Thyroid gland (tissue), 4 donors: ENCODE measurements at regions not wholly inside any gene's neighbourhood (a gene's known extent, or its start where the extent isn't known, plus 50 kb on each side); places are given as distances from the start of the nearest gene placed in this dataset.

Experiments used
- DNase-seq, 2 donors: peaks; one replicate each; pipeline ENCODE4 v3.0.0-alpha.2; 2019
- H3K27ac ChIP-seq, 3 donors: fragments of 200-600 bp; sonication (generic); 1 replicate in 2 of 3; 2 replicates in 1 of 3; pipeline ENCODE4 v1.5.1; 2016 to 2019; ENCODE audit warnings: mild to moderate bottlenecking in 1 of 3, moderate library complexity in 1 of 3
- H3K27me3 ChIP-seq: fragments of 200-600 bp; sonication (generic); one replicate; pipeline ENCODE4 v1.5.1; 2019
- H3K36me3 ChIP-seq, 2 donors: fragments of 200-600 bp; sonication (generic); one replicate each; pipeline ENCODE4 v1.5.1; 2016 to 2019
- H3K4me1 ChIP-seq, 2 donors: fragments of 200-600 bp; sonication (generic); one replicate each; pipeline ENCODE4 v1.5.1; 2017 to 2019
- H3K4me3 ChIP-seq, 3 donors: fragments of 200-600 bp; sonication (generic); replicated peaks in 1 of 3; 1 replicate in 2 of 3; 2 replicates in 1 of 3; pipeline ENCODE4 v1.5.1; 2016; ENCODE audit warnings: mild to moderate bottlenecking in 1 of 3
- H3K9me3 ChIP-seq: fragments of 200-600 bp; sonication (generic); one replicate; pipeline ENCODE4 v1.5.1; 2017
- CTCF ChIP-seq, 6 experiments: fragments of 200-600 bp in 3 of 6; fragments of 450-650 bp in 3 of 6; sonication (generic) in 3 of 6; IDR thresholded peaks; one replicate each; pipeline ENCODE4 v1.5.1; 2016 to 2019; ENCODE audit warnings: antibody characterized with exemption in 6 of 6, mild to moderate bottlenecking in 2 of 6, inconsistent platforms in 1 of 6, moderate library complexity in 1 of 6
- POLR2A ChIP-seq, 2 donors: fragments of 450-650 bp; IDR thresholded peaks; one replicate each; pipeline ENCODE4 v1.6.1; 2017; ENCODE audit warnings: antibody characterized with exemption in 2 of 2, mild to moderate bottlenecking in 2 of 2, moderate library complexity in 1 of 2
- WGBS, 2 donors: methylation state at CpG; one replicate each; pipeline ENCODE4 v1.1.5; 2017; 5-methylcytosine and 5-hydroxymethylcytosine counted together
- intact Hi-C: fragments of 100-400 bp; cut with DNase I; formaldehyde crosslinking; loops from one replicate; pipeline ENCODE4 v1.15.1; 2023

- H3K27me3 ChIP-seq, result no peaks in the 10 kb centered on the region
- no peaks in the 10 kb centered on the region for H3K9me3 ChIP-seq
- TF ChIP-seq CTCF (IDR thresholded peaks at IDR 0.05), result no peak
- no peak for TF ChIP-seq POLR2A (IDR thresholded peaks at IDR 0.05)
- H3K27ac ChIP-seq, result no peak overlapping the region
- H3K36me3 ChIP-seq, result no peaks in the 10 kb centered on the region
- no peaks in the 10 kb centered on the region for H3K4me1 ChIP-seq
- 69% methylated on average over 9 of the region's 9 CpGs for WGBS, 2 donors
- H3K4me3 ChIP-seq, result no peak overlapping the region
- no peak for DNase-seq
- intact Hi-C loops, result no loop called here
These were observed 1161.1 kb downstream of the BRD1 start for GRCh38 chr22:48666620-48667019.

- TF ChIP-seq POLR2A (IDR thresholded peaks at IDR 0.05) (no peak), CTCF (IDR thresholded peaks at IDR 0.05) (no peak)
- no peaks in the 10 kb centered on the region for H3K27me3 ChIP-seq
- 87 to 88% methylated on average over 22 of the region's 22 CpGs for WGBS, 2 donors
- intact Hi-C loops, result no loop called here
- DNase-seq, result no peak
- no peak overlapping the region for H3K4me3 ChIP-seq
- no peaks in the 10 kb centered on the region for H3K9me3 ChIP-seq
- no peaks in the 10 kb centered on the region for H3K4me1 ChIP-seq
- H3K36me3 ChIP-seq, result no peaks in the 10 kb centered on the region
- no peak overlapping the region for H3K27ac ChIP-seq
These were observed 1162.2 kb downstream of the BRD1 start for GRCh38 chr22:48665311-48665995.

GRCh38 chr22:48664586-48664985, 1163.1 kb downstream of the BRD1 start:
- 94 to 95% methylated on average over 13 of the region's 13 CpGs for WGBS, 2 donors
- intact Hi-C loops, result no loop called here
- TF ChIP-seq POLR2A (IDR thresholded peaks at IDR 0.05) (no peak), CTCF (IDR thresholded peaks at IDR 0.05) (no peak)

GRCh38 chr22:48663297-48663696, 1164.4 kb downstream of the BRD1 start:
- no peak for DNase-seq
- no peaks in the 10 kb centered on the region for H3K9me3 ChIP-seq
- H3K36me3 ChIP-seq, result no peaks in the 10 kb centered on the region
- no peak for TF ChIP-seq CTCF (IDR thresholded peaks at IDR 0.05)
- TF ChIP-seq POLR2A (IDR thresholded peaks at IDR 0.05), result no peak
- H3K27ac ChIP-seq, result no peak overlapping the region
- intact Hi-C loops, result no loop called here
- H3K4me1 ChIP-seq, result no peaks in the 10 kb centered on the region
- 59 to 69% methylated on average over 1 to 5 of the region's 5 CpGs for WGBS, 2 donors
- no peak overlapping the region for H3K4me3 ChIP-seq
- H3K27me3 ChIP-seq, result no peaks in the 10 kb centered on the region

More at GRCh38 chr22:48664586-48664985, 1163.1 kb downstream of the BRD1 start:
- H3K27ac ChIP-seq, result no peak overlapping the region
- no peaks in the 10 kb centered on the region for H3K4me1 ChIP-seq
- no peak for DNase-seq
- no peaks in the 10 kb centered on the region for H3K27me3 ChIP-seq
- H3K9me3 ChIP-seq, result no peaks in the 10 kb centered on the region
- no peak overlapping the region for H3K4me3 ChIP-seq
- no peaks in the 10 kb centered on the region for H3K36me3 ChIP-seq

DNA sequence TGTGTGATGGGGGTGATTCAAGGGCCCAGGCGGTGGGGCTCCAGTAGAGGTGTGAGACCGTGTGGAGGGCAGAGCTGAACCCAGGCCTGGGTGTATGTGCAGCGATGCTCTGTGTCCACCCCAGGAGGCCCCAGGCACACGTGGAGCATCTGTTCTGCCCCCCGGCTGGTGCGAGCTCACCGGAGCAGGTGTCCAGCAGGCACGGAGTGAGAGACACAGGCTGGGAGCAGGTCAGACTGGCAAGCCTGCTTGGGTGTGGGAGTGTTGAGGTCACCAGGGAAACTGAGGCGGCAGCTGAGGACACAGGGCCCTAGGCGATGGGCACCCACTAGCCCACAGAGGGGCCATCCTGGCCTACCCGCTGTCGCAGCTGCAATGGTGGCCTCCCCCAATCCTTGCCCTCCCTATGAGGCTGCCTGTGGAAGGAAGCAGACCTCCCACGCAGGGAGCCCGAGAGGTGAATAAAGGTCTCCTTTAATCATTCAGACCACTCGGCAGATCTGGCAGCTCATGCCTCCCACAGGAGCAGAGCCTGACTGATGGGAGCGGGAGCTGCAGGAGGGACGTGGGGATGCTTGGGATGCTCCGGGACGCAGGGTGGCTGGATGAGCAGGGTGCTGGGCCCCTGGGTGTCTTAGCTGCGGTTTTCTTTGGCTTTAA, 1165.1 kb downstream of the BRD1 start:
- TF ChIP-seq CTCF (IDR thresholded peaks at IDR 0.05) (no peak), POLR2A (IDR thresholded peaks at IDR 0.05) (no peak)
- Histone ChIP-seq H3K9me3 (no peaks in the 10 kb centered on the region), H3K27me3 (no peaks in the 10 kb centered on the region), H3K4me3 (no peak overlapping the region), H3K36me3 (no peaks in the 10 kb centered on the region), H3K27ac (no peak overlapping the region), H3K4me1 (no peaks in the 10 kb centered on the region)
- intact Hi-C loops, result no loop called here
- DNase-seq, result no peak
- 79 to 89% methylated on average over 13 to 16 of the region's 20 CpGs for WGBS, 2 donors
